Activated T-cell treated with anti-CD3 and anti-CD28 coated beads, Interleukin-2, amount 50 U/mL, for 24 hours (primary cell): ENCODE measurements at regions not wholly inside any gene's neighbourhood (a gene's known extent, or its start where the extent isn't known, plus 50 kb on each side); places are given as distances from the start of the nearest gene placed in this dataset.

Source experiments
- DNase-seq: peaks from one replicate; pipeline ENCODE4 v3.0.0-alpha.2; 2020
- H3K27ac Mint-ChIP-seq: 2 replicates; pipeline ENCODE4 v1.8.0; 2020; ENCODE audit warnings: mild to moderate bottlenecking, mixed read lengths
- H3K27me3 Mint-ChIP-seq: 2 replicates; pipeline ENCODE4 v1.8.0; 2020; ENCODE audit warnings: mixed read lengths
- H3K36me3 Mint-ChIP-seq: 2 replicates; pipeline ENCODE4 v1.8.0; 2020; ENCODE audit warnings: low read depth, mixed read lengths
- H3K4me1 Mint-ChIP-seq: 2 replicates; pipeline ENCODE4 v1.8.0; 2020; ENCODE audit warnings: low read depth, mixed read lengths
- H3K4me3 Mint-ChIP-seq: 2 replicates; pipeline ENCODE4 v1.8.0; 2020; ENCODE audit warnings: mild to moderate bottlenecking, moderate library complexity, mixed read lengths
- H3K9me3 Mint-ChIP-seq: 2 replicates; pipeline ENCODE4 v1.8.0; 2020; ENCODE audit warnings: mixed read lengths

GRCh38 chr11:76298255-76298654, 82.7 kb downstream of the THAP12 start:
- no peaks in the 10 kb centered on the region for H3K9me3 Mint-ChIP-seq
- H3K27me3 Mint-ChIP-seq: no peaks in the 10 kb centered on the region
- no peaks in the 10 kb centered on the region for H3K36me3 Mint-ChIP-seq
- peaks cover 6% of the 10 kb centered on the region for H3K4me1 Mint-ChIP-seq
- H3K4me3 Mint-ChIP-seq: no peak overlapping the region
- H3K27ac Mint-ChIP-seq: no peak overlapping the region
- no peak for DNase-seq

GRCh38 chr11:76296731-76297542, 84.0 kb downstream of the THAP12 start:
- no peak for DNase-seq
- Mint-ChIP-seq H3K36me3 (no peaks in the 10 kb centered on the region), H3K4me1 (peaks cover 17% of the 10 kb centered on the region), H3K4me3 (no peak overlapping the region), H3K27ac (no peak overlapping the region), H3K9me3 (no peaks in the 10 kb centered on the region), H3K27me3 (no peaks in the 10 kb centered on the region)

- no peak for DNase-seq
- peak overlapping the region; percentile 33 for H3K4me3 Mint-ChIP-seq
- no peaks in the 10 kb centered on the region for H3K36me3 Mint-ChIP-seq
- H3K9me3 Mint-ChIP-seq: no peaks in the 10 kb centered on the region
- peak overlapping the region; percentile 74 for H3K27ac Mint-ChIP-seq
- no peaks in the 10 kb centered on the region for H3K27me3 Mint-ChIP-seq
- peaks cover 24% of the 10 kb centered on the region for H3K4me1 Mint-ChIP-seq
These were observed 86.9 kb upstream of the WNT11 start for GRCh38 chr11:76293189-76293631.

- H3K9me3 Mint-ChIP-seq: no peaks in the 10 kb centered on the region
- H3K27me3 Mint-ChIP-seq: no peaks in the 10 kb centered on the region
- H3K4me3 Mint-ChIP-seq: peak overlapping the region; percentile 33
- peaks cover 29% of the 10 kb centered on the region for H3K4me1 Mint-ChIP-seq
- no peak for DNase-seq
- H3K36me3 Mint-ChIP-seq: no peaks in the 10 kb centered on the region
- H3K27ac Mint-ChIP-seq: peak overlapping the region; percentile 74
These were observed 86.4 kb upstream of the WNT11 start for GRCh38 chr11:76292583-76293188.

GRCh38 chr11:76291576-76292526, 85.5 kb upstream of the WNT11 start:
- no peak overlapping the region for H3K27ac Mint-ChIP-seq
- no peaks in the 10 kb centered on the region for H3K27me3 Mint-ChIP-seq
- DNase-seq: no peak
- H3K36me3 Mint-ChIP-seq: no peaks in the 10 kb centered on the region
- peaks cover 37% of the 10 kb centered on the region for H3K4me1 Mint-ChIP-seq
- H3K4me3 Mint-ChIP-seq: no peak overlapping the region
- H3K9me3 Mint-ChIP-seq: no peaks in the 10 kb centered on the region

- Mint-ChIP-seq H3K27ac (peak overlapping the region; percentile 89), H3K36me3 (no peaks in the 10 kb centered on the region), H3K4me3 (no peak overlapping the region), H3K9me3 (no peaks in the 10 kb centered on the region), H3K27me3 (no peaks in the 10 kb centered on the region), H3K4me1 (peaks cover 35% of the 10 kb centered on the region)
- peak; percentile 67 for DNase-seq
These were observed 82.1 kb upstream of the WNT11 start for GRCh38 chr11:76288166-76288980.

GRCh38 chr11:76287227-76287626, 80.9 kb upstream of the WNT11 start:
- H3K4me3 Mint-ChIP-seq: no peak overlapping the region
- H3K9me3 Mint-ChIP-seq: no peaks in the 10 kb centered on the region
- peaks cover 24% of the 10 kb centered on the region for H3K4me1 Mint-ChIP-seq
- no peaks in the 10 kb centered on the region for H3K27me3 Mint-ChIP-seq
- H3K36me3 Mint-ChIP-seq: no peaks in the 10 kb centered on the region
- H3K27ac Mint-ChIP-seq: peak overlapping the region; percentile 89
- DNase-seq: no peak

GRCh38 chr11:76285397-76286104, 79.2 kb upstream of the WNT11 start:
- Mint-ChIP-seq H3K4me3 (no peak overlapping the region), H3K36me3 (no peaks in the 10 kb centered on the region), H3K27me3 (no peaks in the 10 kb centered on the region), H3K27ac (no peak overlapping the region), H3K4me1 (peaks cover 24% of the 10 kb centered on the region), H3K9me3 (no peaks in the 10 kb centered on the region)
- no peak for DNase-seq

- no peak overlapping the region for H3K4me3 Mint-ChIP-seq
- no peak overlapping the region for H3K27ac Mint-ChIP-seq
- DNase-seq: no peak
- H3K36me3 Mint-ChIP-seq: no peaks in the 10 kb centered on the region
- peaks cover 24% of the 10 kb centered on the region for H3K4me1 Mint-ChIP-seq
- no peaks in the 10 kb centered on the region for H3K27me3 Mint-ChIP-seq
- H3K9me3 Mint-ChIP-seq: no peaks in the 10 kb centered on the region
These were observed 77.9 kb upstream of the WNT11 start for GRCh38 chr11:76284161-76284560.

- Mint-ChIP-seq H3K9me3 (no peaks in the 10 kb centered on the region), H3K4me1 (peaks cover 14% of the 10 kb centered on the region), H3K27me3 (no peaks in the 10 kb centered on the region), H3K36me3 (no peaks in the 10 kb centered on the region), H3K27ac (no peak overlapping the region), H3K4me3 (no peak overlapping the region)
- no peak for DNase-seq
These were observed 76.7 kb upstream of the WNT11 start for GRCh38 chr11:76282811-76283595.

- Mint-ChIP-seq H3K4me3 (no peak overlapping the region), H3K9me3 (no peaks in the 10 kb centered on the region), H3K36me3 (no peaks in the 10 kb centered on the region), H3K4me1 (peaks cover 6% of the 10 kb centered on the region), H3K27ac (no peak overlapping the region), H3K27me3 (no peaks in the 10 kb centered on the region)
- DNase-seq: no peak
These were observed 75.9 kb upstream of the WNT11 start for GRCh38 chr11:76282172-76282571.

GRCh38 chr11:76281558-76281906, 75.2 kb upstream of the WNT11 start:
- DNase-seq: no peak
- Mint-ChIP-seq H3K9me3 (no peaks in the 10 kb centered on the region), H3K27me3 (no peaks in the 10 kb centered on the region), H3K4me3 (no peak overlapping the region), H3K4me1 (peaks cover 2% of the 10 kb centered on the region), H3K36me3 (no peaks in the 10 kb centered on the region), H3K27ac (no peak overlapping the region)
